ENCODE measurements at regions not wholly inside any gene's neighbourhood (a gene's known extent, or its start where the extent isn't known, plus 50 kb on each side); places are given as distances from the start of the nearest gene placed in this dataset.

DNA sequence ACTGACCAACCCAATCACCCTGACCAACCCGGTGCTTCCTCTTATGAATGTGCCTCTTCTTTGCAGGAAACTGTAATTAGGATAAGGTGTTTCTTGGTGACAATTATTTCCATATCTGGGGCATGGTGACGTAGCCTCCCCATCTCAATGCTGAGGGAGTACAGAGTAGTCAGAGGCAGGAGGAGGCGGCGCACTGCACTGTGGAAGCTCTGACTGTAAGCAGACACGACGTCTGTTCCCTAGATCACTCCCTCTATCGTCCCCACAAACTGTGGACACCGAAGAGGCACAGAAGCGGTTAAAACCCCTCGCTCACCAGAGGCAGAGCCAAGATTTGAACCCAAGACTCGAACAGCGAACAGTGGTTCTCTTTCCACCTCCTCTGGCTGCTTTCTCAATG is 231.0 kb upstream of the IGF1R start:
- TF ChIP-seq, protein P1, sequence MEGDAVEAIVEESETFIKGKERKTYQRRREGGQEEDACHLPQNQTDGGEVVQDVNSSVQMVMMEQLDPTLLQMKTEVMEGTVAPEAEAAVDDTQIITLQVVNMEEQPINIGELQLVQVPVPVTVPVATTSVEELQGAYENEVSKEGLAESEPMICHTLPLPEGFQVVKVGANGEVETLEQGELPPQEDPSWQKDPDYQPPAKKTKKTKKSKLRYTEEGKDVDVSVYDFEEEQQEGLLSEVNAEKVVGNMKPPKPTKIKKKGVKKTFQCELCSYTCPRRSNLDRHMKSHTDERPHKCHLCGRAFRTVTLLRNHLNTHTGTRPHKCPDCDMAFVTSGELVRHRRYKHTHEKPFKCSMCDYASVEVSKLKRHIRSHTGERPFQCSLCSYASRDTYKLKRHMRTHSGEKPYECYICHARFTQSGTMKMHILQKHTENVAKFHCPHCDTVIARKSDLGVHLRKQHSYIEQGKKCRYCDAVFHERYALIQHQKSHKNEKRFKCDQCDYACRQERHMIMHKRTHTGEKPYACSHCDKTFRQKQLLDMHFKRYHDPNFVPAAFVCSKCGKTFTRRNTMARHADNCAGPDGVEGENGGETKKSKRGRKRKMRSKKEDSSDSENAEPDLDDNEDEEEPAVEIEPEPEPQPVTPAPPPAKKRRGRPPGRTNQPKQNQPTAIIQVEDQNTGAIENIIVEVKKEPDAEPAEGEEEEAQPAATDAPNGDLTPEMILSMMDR (IDR thresholded peaks at IDR 0.05) = no peak
- no peak for TF ChIP-seq POLR2A (IDR thresholded peaks at IDR 0.05)

Measured in esophagus squamous epithelium (tissue), 4 donors.